ENCODE measurements at regions not wholly inside any gene's neighbourhood (a gene's known extent, or its start where the extent isn't known, plus 50 kb on each side); places are given as distances from the start of the nearest gene placed in this dataset.
A peak's percentile ranks its signal among the peaks of the same experiment; 100 is the strongest.

- no peak for DNase-seq (ENCODE audit: low read depth in 2 of 2)
Observed at GRCh38 chr5:173781432-173781815, 106.7 kb upstream of the CPEB4 start.

DNA sequence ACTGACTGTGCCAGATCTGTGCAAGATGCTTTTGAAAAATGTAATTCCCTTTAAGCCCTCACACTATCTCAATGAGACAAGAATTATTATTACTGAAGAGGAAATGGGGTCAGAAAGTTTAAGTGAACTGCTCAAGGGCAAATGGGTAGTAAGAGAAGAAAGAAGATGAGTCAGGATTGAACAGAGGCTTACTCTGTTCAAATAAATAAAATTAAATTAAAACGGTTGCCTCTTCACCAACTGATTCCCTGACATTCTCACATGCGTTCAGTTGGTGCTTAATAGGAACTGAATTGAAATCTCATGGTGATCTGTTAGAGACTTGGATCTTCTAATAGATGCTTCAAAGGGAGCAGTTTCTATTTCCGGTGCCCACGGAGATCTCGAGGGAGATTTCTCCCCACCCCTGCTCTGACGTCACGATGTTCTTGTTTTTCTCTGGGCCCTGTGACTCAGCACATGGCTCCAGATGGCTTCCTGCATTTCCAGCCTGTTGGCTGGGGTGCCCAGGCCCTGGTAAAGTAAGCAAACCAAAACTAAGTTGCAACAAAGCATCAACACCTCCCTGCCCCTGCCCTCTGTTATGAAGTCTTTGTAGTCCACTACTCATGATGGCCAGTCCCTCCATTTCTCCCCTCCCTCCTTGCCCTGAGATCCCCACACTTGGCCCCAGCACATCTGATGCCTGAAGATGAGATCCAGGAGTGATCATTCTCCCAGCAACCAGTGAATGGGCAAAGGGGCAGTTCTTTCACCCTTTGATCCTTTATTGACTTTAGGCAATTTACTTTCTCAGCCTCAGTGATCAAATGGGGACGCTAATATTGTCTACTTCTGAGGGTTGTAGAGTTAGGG is 106.1 kb upstream of the CPEB4 start:
- DNase-seq (ENCODE audit: low read depth in 2 of 2), result peak; percentile 70 to 92

DNA sequence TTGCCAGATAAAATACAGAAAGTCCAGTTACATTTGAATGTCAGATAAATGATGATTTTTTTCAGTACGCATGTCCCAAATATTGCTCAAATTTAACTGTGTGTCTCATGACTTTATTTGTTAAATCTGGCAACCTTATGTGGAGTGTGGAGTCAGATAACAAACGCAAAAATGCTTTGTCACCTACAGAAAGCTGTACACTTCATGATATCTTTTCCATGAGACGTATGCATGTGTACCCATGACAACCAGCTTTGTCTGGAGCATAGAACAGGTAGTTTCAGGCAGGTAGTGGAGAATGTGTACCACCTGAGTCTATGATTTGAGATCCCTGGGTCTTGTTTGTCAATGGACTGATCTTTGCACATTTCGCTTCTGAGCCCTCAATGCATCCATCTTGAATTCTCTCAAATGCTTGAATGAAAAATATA is 105.5 kb upstream of the CPEB4 start:
- no peak for DNase-seq (ENCODE audit: low read depth in 2 of 2)

- DNase-seq (ENCODE audit: low read depth in 2 of 2), result no peak
Observed at GRCh38 chr5:173783371-173783770, 104.8 kb upstream of the CPEB4 start.

GRCh38 chr5:173785400-173785799 is 102.7 kb upstream of the CPEB4 start:
- no peak for DNase-seq (ENCODE audit: low read depth in 2 of 2)

GRCh38 chr5:173785866-173786265 is 102.3 kb upstream of the CPEB4 start:
- no peak for DNase-seq (ENCODE audit: low read depth in 2 of 2)

DNA sequence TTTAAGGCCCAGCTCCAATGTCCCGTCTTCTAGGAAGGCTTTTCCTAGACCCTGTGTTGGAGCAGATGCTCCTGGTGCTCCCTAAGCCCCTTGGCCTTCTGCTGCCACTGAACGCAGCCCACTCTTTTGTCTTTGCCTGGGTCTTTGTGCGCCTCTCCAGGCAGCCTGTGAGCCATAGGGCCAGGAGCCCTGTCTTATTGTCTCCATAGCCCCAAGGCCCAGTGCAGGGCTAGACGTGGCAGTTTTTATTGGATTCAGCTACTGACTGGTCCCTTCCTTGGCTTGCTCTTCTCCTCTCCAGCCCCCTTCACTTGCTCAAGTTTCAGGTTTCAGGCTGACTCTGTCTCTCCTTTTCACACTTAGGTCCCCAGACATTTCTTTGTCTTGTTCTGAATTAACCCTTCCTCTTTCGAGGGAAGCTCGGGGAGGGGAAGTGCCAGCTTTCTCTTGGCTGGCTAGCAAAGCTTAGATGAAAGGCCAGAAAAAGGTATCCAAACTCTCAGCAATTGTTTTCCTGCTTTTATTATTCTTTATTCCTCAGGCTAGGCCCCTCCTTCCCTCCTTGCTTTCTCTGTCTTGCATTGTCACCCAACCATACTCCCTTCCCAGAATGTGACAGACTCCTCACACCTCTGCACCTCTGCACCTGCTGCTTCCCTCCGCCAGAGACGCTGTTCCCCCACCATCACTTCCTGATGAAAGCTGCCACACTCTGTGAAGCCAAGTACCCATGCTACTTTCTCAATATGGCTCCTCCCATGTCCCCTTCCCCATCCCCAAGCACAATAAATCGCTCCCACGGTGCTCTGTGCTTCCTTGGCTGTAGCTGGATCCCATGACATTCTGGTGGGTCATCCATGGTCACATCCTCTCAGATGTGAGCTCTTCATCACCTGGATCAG is 101.6 kb upstream of the CPEB4 start:
- no peak for DNase-seq (ENCODE audit: low read depth in 2 of 2)

DNA sequence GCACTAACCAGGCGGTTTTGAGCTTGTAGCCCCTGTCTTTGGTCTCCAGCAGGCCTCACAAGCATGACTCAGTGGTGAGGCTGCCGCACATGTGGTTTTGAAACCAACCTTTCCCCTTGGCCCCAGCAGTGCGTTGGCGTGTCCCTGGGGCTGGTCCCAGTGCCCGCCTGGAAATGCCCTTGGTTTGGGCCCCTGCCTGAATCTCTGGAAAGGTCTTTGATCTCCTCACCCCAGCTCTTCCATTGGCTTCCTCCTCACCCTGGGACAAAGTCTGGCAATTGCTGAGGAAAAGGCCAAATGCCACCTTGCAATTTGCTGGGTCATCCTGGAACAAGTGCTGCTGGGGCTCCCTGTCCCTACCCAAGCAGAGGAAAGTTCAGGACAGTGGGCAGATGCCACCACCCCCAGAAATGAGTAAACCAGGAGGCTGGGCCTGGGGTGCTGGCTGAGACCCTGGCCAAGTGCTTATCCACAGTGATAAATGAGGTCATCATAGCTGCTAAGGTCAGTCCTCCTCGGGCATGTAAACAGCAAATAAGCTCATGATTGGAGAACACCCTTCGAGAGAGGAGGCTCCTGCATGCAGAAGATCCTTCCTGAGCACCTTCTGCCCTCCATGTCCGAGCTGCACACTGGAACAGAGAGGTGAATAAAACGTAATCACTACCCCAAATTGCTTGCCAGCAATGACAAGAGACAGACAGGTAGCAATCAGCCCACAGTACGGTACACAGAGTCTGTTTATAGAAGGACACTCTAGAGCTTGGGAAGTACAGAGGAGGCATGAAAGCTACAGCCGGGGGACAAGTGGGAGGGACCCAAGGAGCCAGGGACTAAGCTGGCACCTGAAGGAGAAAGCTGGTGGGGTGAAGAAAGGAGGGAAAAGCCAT is 98.9 kb upstream of the CPEB4 start:
- no peak for DNase-seq (ENCODE audit: low read depth in 2 of 2)

DNA sequence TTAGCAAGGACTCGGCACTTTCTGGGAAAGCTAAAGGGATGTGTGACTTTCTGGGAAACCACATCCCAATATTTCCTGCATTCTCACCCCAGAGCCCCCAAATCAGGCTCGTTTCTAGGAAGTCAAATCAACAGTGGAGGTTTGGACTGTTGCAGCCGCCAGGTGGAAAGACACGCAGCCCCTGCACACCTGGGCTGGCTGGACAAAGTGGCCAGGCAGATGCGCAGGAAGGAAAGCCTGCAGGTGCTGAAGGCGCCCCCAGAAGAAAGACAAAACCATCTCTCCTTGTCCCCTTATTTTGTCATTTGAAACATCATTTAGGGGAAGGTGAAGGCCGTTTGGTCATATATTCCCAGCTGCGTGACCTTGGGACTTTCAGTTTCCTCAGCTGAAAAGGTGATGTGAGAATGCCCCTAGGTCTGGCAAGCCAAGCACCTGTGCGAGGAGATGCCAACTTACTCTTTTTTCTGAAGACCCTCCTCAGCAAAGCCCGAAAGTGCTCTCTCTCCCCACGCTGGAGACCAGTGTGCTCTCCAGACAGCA is 97.9 kb upstream of the CPEB4 start:
- no peak for DNase-seq (ENCODE audit: low read depth in 2 of 2)

GRCh38 chr5:173790836-173791546 is 97.2 kb upstream of the CPEB4 start:
- no peak for DNase-seq (ENCODE audit: low read depth in 2 of 2)

- DNase-seq (ENCODE audit: low read depth in 2 of 2), result no peak
Observed at GRCh38 chr5:173791878-173792277, 96.3 kb upstream of the CPEB4 start.

- no peak for DNase-seq (ENCODE audit: low read depth in 2 of 2)
Observed at GRCh38 chr5:173792781-173793547, 95.2 kb upstream of the CPEB4 start.

DNA sequence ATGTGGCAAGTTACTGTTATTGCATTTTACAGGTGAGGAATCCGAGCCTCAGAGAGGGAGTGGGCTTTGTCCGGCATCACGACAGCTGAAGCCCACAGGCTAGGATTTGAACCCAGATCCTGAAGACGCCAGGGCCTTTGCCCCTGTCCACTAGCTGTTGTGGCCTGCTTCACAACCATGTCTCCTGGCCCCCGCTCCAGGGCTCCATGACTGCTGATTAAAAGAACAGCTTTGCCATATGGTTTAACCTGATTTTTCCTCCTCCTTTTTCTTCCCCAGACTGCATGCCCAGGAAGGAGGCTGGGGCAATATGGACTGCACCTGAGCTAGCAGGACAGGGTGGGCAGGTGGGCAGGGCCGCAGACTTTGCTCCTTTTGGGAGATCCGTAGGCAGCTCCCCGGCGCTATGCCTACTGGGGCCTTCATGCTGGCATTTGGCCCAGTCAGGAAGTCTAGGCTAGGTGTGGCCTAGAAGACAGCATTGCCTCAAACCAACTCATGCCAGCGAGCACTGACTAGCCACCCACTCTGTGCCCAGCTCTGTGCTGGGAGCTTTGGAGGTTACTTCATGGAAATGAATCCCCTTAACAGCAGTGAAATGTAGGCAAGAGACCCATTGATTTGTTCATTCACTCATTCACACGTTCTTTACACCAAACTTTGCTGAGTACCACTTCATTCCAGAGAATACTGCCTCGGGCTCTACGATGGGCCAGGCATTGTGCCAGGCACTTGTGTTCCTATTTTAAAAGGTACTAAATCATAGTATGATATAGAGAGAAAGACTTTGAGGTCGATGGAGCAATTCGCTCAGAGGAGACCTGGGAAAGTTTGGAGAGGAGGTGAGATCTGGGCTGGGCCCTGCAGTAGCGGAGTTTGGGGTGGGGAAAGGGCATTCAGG is 94.3 kb upstream of the CPEB4 start:
- no peak for DNase-seq (ENCODE audit: low read depth in 2 of 2)

DNA sequence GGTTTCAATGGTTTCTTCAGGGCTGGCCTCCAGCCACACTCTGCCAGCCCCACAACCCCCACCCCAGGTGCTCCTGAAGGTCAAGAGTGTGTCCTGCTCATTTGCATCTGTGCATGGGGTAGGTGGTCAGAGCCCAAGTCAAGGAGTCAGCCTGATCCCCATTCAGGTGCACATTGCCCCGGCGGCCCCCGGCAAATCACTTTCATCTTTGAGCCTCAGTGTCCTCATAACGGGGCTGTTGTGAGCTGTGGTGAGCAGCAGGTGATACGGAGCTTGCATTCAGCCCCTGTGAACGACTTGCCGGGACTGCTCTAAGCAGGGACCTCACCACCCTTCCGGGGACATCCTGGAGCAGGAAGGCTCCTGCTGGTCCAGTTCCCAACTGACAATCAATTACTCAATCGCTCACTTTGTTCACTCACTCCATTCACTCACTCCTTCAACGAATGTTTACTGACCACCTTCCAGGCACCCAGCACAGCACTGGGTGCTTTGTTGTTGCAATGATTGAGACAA is 93.2 kb upstream of the CPEB4 start:
- DNase-seq (ENCODE audit: low read depth in 2 of 2), result no peak

DNA sequence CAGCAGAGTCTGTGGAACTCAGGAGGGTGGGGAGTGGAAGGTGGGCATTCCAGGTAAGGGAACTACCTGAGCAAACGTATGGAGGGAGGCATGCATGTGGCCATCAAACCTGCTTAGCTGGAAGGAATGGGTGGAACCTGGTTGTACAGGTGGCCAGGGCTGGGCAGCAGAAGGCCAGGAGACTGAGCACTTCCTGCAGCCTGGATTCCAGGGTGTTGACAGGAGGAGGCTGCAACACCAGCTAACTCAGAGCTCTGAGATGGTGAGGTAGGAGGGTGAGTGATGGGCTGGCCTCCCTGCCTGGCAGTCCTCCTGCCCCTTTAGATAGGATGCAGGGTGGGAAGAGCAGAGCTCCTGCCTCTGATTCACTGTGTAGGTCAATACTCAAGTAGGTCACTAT is 92.5 kb upstream of the CPEB4 start:
- DNase-seq (ENCODE audit: low read depth in 2 of 2), result no peak

DNA sequence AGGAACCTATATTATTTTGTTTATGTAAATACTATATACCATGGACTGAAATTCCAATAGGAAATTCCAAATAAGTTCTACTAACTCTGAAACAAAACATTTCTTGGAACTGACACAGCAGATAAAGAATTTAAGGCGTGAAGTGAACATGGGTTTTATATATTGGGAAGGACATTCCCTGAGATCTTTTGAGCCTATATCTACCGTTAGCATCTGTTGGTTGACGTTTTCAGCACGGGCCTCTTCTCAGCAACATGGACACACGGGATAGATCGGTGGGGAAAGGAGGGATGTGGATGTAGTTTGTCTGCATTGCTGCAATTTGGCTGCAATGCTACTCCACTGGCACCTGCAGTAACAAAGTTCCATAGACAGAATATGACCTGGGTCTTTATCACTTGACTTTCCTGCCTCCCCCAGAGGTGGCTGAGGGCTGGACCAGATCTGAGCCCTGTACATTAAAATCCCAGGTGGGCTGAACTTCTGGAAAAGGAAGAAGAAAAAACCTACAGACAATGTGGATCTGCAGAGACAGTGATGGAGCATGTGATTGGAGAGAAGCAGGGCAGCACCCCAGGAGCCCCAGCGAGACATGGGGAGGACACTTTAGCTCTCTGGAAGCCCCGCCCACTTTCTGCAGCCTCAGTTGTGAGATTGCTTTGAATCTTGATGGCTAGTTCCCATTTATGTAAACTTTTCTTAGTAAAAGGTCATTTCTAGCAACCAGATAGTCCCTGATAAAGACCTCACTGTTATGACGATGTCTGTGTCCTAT is 91.2 kb upstream of the CPEB4 start:
- DNase-seq (ENCODE audit: low read depth in 2 of 2), result no peak

DNA sequence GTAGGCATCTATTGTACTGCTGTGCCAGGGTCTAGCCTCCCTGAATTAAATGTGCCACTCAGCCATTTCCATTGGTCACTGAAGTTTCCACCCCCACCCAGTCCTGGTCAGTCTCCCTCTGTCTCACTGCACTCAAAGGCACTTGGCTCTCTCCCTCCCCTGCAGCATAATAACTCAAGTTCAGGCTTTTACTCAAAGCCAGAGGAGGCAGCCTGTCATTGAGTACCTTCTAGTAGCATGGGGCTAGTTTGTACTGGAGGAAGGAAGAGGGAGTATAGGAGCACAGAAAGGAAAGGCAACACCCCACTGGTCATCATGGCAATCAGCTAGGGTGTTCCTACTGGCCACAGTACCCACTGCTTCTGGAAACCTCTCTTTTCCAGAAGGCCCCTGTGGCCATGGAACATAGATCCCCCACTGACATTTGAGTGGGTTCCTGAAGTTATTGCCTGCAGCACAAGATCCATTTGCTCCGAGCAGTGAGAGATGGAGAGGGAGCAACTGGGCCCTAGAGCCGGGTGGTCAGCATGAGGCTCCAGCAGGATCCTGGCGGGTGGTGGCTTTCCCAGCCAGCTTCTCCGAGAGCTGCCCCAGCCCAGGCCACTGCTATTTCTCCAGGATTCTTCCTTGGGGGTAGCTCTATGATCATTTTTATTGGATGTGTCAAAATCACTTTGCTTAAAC is 89.9 kb upstream of the CPEB4 start:
- DNase-seq (ENCODE audit: low read depth in 2 of 2), result no peak

All from dermis microvascular lymphatic vessel endothelial cell (primary cell).